M059J (cell line): ENCODE measurements at regions not wholly inside any gene's neighbourhood (a gene's known extent, or its start where the extent isn't known, plus 50 kb on each side); places are given as distances from the start of the nearest gene placed in this dataset.

Experiments used
- DNase-seq: peaks from one replicate; pipeline ENCODE4 v3.0.0-alpha.2; 2012; ENCODE audit warnings: low read depth

GRCh38 chr2:39537150-39537549, 100.1 kb upstream of the MAP4K3 start:
- no peak for DNase-seq

GRCh38 chr2:39538718-39539117, 101.6 kb upstream of the MAP4K3 start:
- no peak for DNase-seq

- DNase-seq, result no peak
Observed at GRCh38 chr2:39540414-39540813, 103.3 kb upstream of the MAP4K3 start.

- DNase-seq, result no peak
Observed at GRCh38 chr2:39541011-39541930, 104.2 kb upstream of the MAP4K3 start.

- DNase-seq, result peak; percentile 35
Observed at GRCh38 chr2:39542523-39542922, 105.4 kb upstream of the MAP4K3 start.

GRCh38 chr2:39545957-39546356, 108.9 kb upstream of the MAP4K3 start:
- DNase-seq, result peak; percentile 23

- DNase-seq, result no peak
Observed at GRCh38 chr2:39546409-39546808, 109.3 kb upstream of the MAP4K3 start.

GRCh38 chr2:39546937-39547336, 109.9 kb upstream of the MAP4K3 start:
- DNase-seq, result peak; percentile 66

- peak; percentile 91 for DNase-seq
Observed at GRCh38 chr2:39547811-39548719, 111.0 kb upstream of the MAP4K3 start.

GRCh38 chr2:39549000-39549399, 111.9 kb upstream of the MAP4K3 start:
- no peak for DNase-seq

- DNase-seq, result no peak
Observed at GRCh38 chr2:39549718-39550464, 112.8 kb upstream of the MAP4K3 start.

GRCh38 chr2:39550701-39551285, 113.7 kb upstream of the MAP4K3 start:
- DNase-seq, result peak; percentile 23

GRCh38 chr2:39558906-39559305, 106.8 kb upstream of the TMEM178A start:
- no peak for DNase-seq

GRCh38 chr2:39563572-39563971, 102.1 kb upstream of the TMEM178A start:
- no peak for DNase-seq

- DNase-seq, result peak; percentile 67
Observed at GRCh38 chr2:39567507-39567906, 98.2 kb upstream of the TMEM178A start.

GRCh38 chr2:39568116-39568515, 97.6 kb upstream of the TMEM178A start:
- DNase-seq, result no peak

- DNase-seq, result peak; percentile 87
Observed at GRCh38 chr2:39568561-39569006, 97.1 kb upstream of the TMEM178A start.

- DNase-seq, result no peak
Observed at GRCh38 chr2:39570130-39570555, 95.6 kb upstream of the TMEM178A start.

- no peak for DNase-seq
Observed at GRCh38 chr2:39570614-39571013, 95.1 kb upstream of the TMEM178A start.

- DNase-seq, result peak; percentile 29
Observed at GRCh38 chr2:39571111-39571731, 94.5 kb upstream of the TMEM178A start.

GRCh38 chr2:39573276-39573675, 92.4 kb upstream of the TMEM178A start:
- no peak for DNase-seq
